ENCODE measurements at regions not wholly inside any gene's neighbourhood (a gene's known extent, or its start where the extent isn't known, plus 50 kb on each side); places are given as distances from the start of the nearest gene placed in this dataset.
A peak's percentile ranks its signal among the peaks of the same experiment; 100 is the strongest.

- 95% methylated on average over 5 of the region's 5 CpGs for WGBS (ENCODE audit: low lambda C conversion rate, missing lambda C conversion rate)
- H3K79me2 ChIP-seq: no peaks in the 10 kb centered on the region
- H3K4me3 ChIP-seq: no peak overlapping the region
- no peaks in the 10 kb centered on the region for H3K27me3 ChIP-seq
- DNase-seq (ENCODE audit: low spot score): no peak
- no peak overlapping the region for H2AFZ ChIP-seq
- no peaks in the 10 kb centered on the region for H3K9me2 ChIP-seq (replicated peaks; ENCODE audit: insufficient read depth)
- H3K27ac ChIP-seq: no peak overlapping the region
- no peak overlapping the region for H3K4me2 ChIP-seq
- H3K9me3 ChIP-seq (ENCODE audit: low read depth): no peaks in the 10 kb centered on the region
- H3K36me3 ChIP-seq (replicated peaks; ENCODE audit: insufficient read depth, low read depth): no peaks in the 10 kb centered on the region
- H4K20me1 ChIP-seq (ENCODE audit: insufficient read depth, poor library complexity, severe bottlenecking): no peaks in the 10 kb centered on the region
- TF ChIP-seq EZH2 (IDR thresholded peaks at IDR 0.05; ENCODE audit: borderline replicate concordance) (no peak), EZH2phosphoT487 (IDR thresholded peaks at IDR 0.05; ENCODE audit: low read depth, severe bottlenecking, unreplicated experiment) (no peak), CTCF (IDR thresholded peaks at IDR 0.05; ENCODE audit: poor library complexity) (no peak)
- H3K4me1 ChIP-seq (ENCODE audit: insufficient read depth): no peaks in the 10 kb centered on the region
Measured at GRCh38 chr2:150700666-150701580, 213.5 kb upstream of the RND3 start.

GRCh38 chr2:150699218-150699617 is 211.8 kb upstream of the RND3 start:
- no peaks in the 10 kb centered on the region for H3K4me1 ChIP-seq (ENCODE audit: insufficient read depth)
- no peak overlapping the region for H3K4me2 ChIP-seq
- H3K36me3 ChIP-seq (replicated peaks; ENCODE audit: insufficient read depth, low read depth): no peaks in the 10 kb centered on the region
- H3K4me3 ChIP-seq: no peak overlapping the region
- H3K9me3 ChIP-seq (ENCODE audit: low read depth): no peaks in the 10 kb centered on the region
- H2AFZ ChIP-seq: no peak overlapping the region
- DNase-seq (ENCODE audit: low spot score): no peak
- H3K27ac ChIP-seq: peak overlapping the region; percentile 54
- WGBS (ENCODE audit: low lambda C conversion rate, missing lambda C conversion rate): 96% methylated on average over 1 of the region's 1 CpG
- no peaks in the 10 kb centered on the region for H3K27me3 ChIP-seq
- no peaks in the 10 kb centered on the region for H3K79me2 ChIP-seq
- no peaks in the 10 kb centered on the region for H3K9me2 ChIP-seq (replicated peaks; ENCODE audit: insufficient read depth)
- no peaks in the 10 kb centered on the region for H4K20me1 ChIP-seq (ENCODE audit: insufficient read depth, poor library complexity, severe bottlenecking)
- TF ChIP-seq EZH2 (IDR thresholded peaks at IDR 0.05; ENCODE audit: borderline replicate concordance): no peak

GRCh38 chr2:150698016-150698661 is 210.7 kb upstream of the RND3 start:
- Histone ChIP-seq H3K4me2 (no peak overlapping the region), H3K36me3 (replicated peaks; ENCODE audit: insufficient read depth, low read depth) (no peaks in the 10 kb centered on the region), H3K9me2 (replicated peaks; ENCODE audit: insufficient read depth) (no peaks in the 10 kb centered on the region), H3K27me3 (no peaks in the 10 kb centered on the region), H3K27ac (peak overlapping the region; percentile 54), H2AFZ (no peak overlapping the region), H4K20me1 (ENCODE audit: insufficient read depth, poor library complexity, severe bottlenecking) (no peaks in the 10 kb centered on the region), H3K9me3 (ENCODE audit: low read depth) (no peaks in the 10 kb centered on the region), H3K79me2 (no peaks in the 10 kb centered on the region), H3K4me1 (ENCODE audit: insufficient read depth) (no peaks in the 10 kb centered on the region), H3K4me3 (no peak overlapping the region)
- TF ChIP-seq CTCF (IDR thresholded peaks at IDR 0.05; ENCODE audit: poor library complexity) (no peak), EZH2 (IDR thresholded peaks at IDR 0.05; ENCODE audit: borderline replicate concordance) (no peak), EZH2phosphoT487 (IDR thresholded peaks at IDR 0.05; ENCODE audit: low read depth, severe bottlenecking, unreplicated experiment) (no peak)
- no peak for DNase-seq (ENCODE audit: low spot score)
- WGBS (ENCODE audit: low lambda C conversion rate, missing lambda C conversion rate): 82% methylated on average over 2 of the region's 2 CpGs

GRCh38 chr2:150697596-150697995 is 210.1 kb upstream of the RND3 start:
- TF ChIP-seq EZH2 (IDR thresholded peaks at IDR 0.05; ENCODE audit: borderline replicate concordance) (no peak), EZH2phosphoT487 (IDR thresholded peaks at IDR 0.05; ENCODE audit: low read depth, severe bottlenecking, unreplicated experiment) (no peak), CTCF (IDR thresholded peaks at IDR 0.05; ENCODE audit: poor library complexity) (no peak)
- Histone ChIP-seq H4K20me1 (ENCODE audit: insufficient read depth, poor library complexity, severe bottlenecking) (no peaks in the 10 kb centered on the region), H3K36me3 (replicated peaks; ENCODE audit: insufficient read depth, low read depth) (no peaks in the 10 kb centered on the region), H3K4me1 (ENCODE audit: insufficient read depth) (no peaks in the 10 kb centered on the region), H3K9me3 (ENCODE audit: low read depth) (no peaks in the 10 kb centered on the region), H3K4me3 (no peak overlapping the region), H3K79me2 (no peaks in the 10 kb centered on the region), H3K4me2 (no peak overlapping the region), H2AFZ (no peak overlapping the region), H3K27ac (peak overlapping the region; percentile 54), H3K9me2 (replicated peaks; ENCODE audit: insufficient read depth) (no peaks in the 10 kb centered on the region), H3K27me3 (no peaks in the 10 kb centered on the region)
- WGBS (ENCODE audit: low lambda C conversion rate, missing lambda C conversion rate): 82% methylated on average over 2 of the region's 2 CpGs
- no peak for DNase-seq (ENCODE audit: low spot score)
